ENCODE measurements at regions not wholly inside any gene's neighbourhood (a gene's known extent, or its start where the extent isn't known, plus 50 kb on each side); places are given as distances from the start of the nearest gene placed in this dataset.

DNA sequence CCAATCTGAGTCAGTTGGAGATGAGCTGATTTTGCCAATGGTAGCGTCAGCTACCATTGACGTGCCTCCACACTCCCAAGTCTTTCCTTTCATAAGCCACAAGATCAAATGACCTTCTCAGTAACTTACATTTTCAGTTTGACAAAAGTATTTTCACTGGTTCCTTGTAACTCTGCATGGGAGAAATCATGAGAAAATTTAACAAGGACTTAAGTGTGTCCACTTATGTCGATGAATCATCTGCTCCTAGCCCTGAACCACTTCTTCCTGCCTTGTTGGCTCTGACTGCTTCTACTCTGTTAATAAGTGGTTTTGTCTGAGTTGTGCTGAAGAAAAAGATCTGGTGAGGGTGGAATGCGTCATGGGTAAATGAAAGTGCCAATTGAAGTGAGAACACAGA, 101.2 kb downstream of the NFKBIZ start:
- H3K27me3 ChIP-seq: no peaks in the 10 kb centered on the region
- no peak overlapping the region for H3K4me3 ChIP-seq
- WGBS (ENCODE audit: insufficient coverage, low coverage, low lambda C conversion rate, missing lambda C conversion rate): 91% methylated on average over 4 of the region's 4 CpGs
- no peak for ATAC-seq
- no peak overlapping the region for H3K27ac ChIP-seq
- TF ChIP-seq POLR2A (IDR thresholded peaks at IDR 0.05): no peak
- TF ChIP-seq, protein P1, sequence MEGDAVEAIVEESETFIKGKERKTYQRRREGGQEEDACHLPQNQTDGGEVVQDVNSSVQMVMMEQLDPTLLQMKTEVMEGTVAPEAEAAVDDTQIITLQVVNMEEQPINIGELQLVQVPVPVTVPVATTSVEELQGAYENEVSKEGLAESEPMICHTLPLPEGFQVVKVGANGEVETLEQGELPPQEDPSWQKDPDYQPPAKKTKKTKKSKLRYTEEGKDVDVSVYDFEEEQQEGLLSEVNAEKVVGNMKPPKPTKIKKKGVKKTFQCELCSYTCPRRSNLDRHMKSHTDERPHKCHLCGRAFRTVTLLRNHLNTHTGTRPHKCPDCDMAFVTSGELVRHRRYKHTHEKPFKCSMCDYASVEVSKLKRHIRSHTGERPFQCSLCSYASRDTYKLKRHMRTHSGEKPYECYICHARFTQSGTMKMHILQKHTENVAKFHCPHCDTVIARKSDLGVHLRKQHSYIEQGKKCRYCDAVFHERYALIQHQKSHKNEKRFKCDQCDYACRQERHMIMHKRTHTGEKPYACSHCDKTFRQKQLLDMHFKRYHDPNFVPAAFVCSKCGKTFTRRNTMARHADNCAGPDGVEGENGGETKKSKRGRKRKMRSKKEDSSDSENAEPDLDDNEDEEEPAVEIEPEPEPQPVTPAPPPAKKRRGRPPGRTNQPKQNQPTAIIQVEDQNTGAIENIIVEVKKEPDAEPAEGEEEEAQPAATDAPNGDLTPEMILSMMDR (IDR thresholded peaks at IDR 0.05): no peak
- no peak for DNase-seq
- no peaks in the 10 kb centered on the region for H3K4me1 ChIP-seq
- H3K9me3 ChIP-seq: no peaks in the 10 kb centered on the region
- no peaks in the 10 kb centered on the region for H3K36me3 ChIP-seq
- intact Hi-C loops (cut with DNase I): no loop called here

DNA sequence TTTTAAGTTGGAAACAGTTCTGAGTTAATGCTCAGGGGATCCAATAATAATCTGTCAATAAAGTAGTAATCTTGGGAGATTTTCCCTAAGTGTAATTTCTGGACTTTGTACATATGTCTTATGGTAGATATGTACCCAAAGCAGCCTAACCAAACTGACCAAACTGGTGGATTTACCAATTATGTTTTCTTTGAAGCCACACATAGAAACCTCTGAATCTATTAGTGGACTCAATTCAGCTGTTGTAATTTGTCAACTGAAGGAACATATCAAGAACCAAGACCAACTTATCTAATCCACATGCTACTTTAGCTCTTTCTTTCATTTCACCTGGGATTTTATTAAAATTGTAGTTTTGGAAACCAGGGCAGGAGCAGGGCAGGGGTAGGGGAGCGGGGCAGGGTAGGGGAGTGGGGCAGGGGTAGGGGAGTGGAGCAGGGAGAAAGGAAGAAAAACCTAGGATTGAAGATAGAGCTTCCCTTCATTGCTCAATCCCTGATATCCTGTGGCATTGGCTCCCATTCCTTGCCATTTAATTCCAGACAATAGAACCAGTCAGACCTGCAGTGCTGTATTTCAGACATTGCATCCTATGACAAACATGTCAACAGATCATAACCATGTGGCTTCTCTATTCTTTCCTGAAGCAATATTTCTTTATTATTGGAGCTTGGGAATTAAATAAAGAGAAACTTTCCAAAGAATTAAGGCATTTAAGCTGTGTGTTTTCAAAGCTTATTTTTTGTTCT, 101.8 kb downstream of the NFKBIZ start:
- WGBS (ENCODE audit: insufficient coverage, low coverage, low lambda C conversion rate, missing lambda C conversion rate): 100% methylated on average over 1 of the region's 1 CpG
- ATAC-seq (no peak), DNase-seq (no peak)
- intact Hi-C loops (cut with DNase I): no loop called here
- Histone ChIP-seq H3K27me3 (no peaks in the 10 kb centered on the region), H3K4me1 (no peaks in the 10 kb centered on the region), H3K4me3 (no peak overlapping the region), H3K27ac (no peak overlapping the region), H3K9me3 (no peaks in the 10 kb centered on the region), H3K36me3 (no peaks in the 10 kb centered on the region)
- TF ChIP-seq, protein P1 (IDR thresholded peaks at IDR 0.05): no peak
- TF ChIP-seq POLR2A (IDR thresholded peaks at IDR 0.05): no peak

DNA sequence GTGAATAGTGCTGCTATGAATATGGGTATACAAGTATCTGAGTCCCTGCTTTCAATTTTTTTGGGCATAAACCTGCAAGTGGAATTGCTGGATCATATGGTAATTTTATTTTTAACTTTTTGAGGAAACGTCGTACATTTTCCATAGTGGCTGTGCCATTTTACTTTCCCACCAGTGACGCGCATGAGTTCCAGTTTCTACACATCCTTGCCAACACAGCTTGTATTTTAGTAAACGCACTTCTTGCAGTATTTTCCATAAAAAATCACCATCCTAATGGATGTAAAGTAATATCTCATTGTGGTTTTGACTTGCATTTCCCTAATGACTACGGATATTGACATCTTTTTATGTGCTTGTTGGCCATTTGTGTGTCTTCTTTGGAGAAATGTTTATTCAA, 105.0 kb downstream of the NFKBIZ start:
- H3K4me1 ChIP-seq: no peaks in the 10 kb centered on the region
- WGBS (ENCODE audit: insufficient coverage, low coverage, low lambda C conversion rate, missing lambda C conversion rate): 87% methylated on average over 6 of the region's 6 CpGs
- no peaks in the 10 kb centered on the region for H3K36me3 ChIP-seq
- intact Hi-C loops (cut with DNase I): no loop called here
- DNase-seq (no peak), ATAC-seq (no peak)
- TF ChIP-seq POLR2A (IDR thresholded peaks at IDR 0.05): no peak
- TF ChIP-seq, protein P1 (IDR thresholded peaks at IDR 0.05): no peak
- H3K27me3 ChIP-seq: no peaks in the 10 kb centered on the region
- no peak overlapping the region for H3K27ac ChIP-seq
- H3K4me3 ChIP-seq: no peak overlapping the region
- H3K9me3 ChIP-seq: no peaks in the 10 kb centered on the region

DNA sequence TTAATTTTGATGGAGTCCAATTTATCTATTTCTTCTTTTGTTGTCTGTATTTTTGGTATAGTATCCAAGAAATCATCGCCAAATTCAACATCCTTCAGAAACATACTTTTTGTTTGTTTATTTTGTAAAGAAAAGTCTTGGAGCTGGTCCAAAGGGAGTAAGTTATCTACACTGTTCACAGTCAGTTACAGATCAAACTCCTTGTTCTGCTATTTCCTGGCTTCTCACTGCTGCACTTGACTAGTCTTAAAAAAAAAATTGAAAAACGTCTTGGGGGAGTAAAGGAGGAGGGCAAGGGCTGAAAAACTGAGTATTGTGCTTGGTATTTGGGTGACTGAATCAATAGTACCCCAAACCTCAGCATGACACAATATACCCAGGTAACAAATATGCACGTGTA, 105.6 kb downstream of the NFKBIZ start:
- no peak overlapping the region for H3K4me3 ChIP-seq
- no peak overlapping the region for H3K27ac ChIP-seq
- intact Hi-C loops (cut with DNase I): no loop called here
- peaks cover 0 to under 1% (median 0%) of the 10 kb centered on the region in 4 donors for H3K9me3 ChIP-seq
- no peaks in the 10 kb centered on the region for H3K27me3 ChIP-seq
- no peaks in the 10 kb centered on the region for H3K36me3 ChIP-seq
- TF ChIP-seq, protein P1 (IDR thresholded peaks at IDR 0.05): no peak
- no peak for TF ChIP-seq POLR2A (IDR thresholded peaks at IDR 0.05)
- no peak for ATAC-seq
- 26% methylated on average over 3 of the region's 3 CpGs for WGBS (ENCODE audit: insufficient coverage, low coverage, low lambda C conversion rate, missing lambda C conversion rate)
- DNase-seq: no peak
- no peaks in the 10 kb centered on the region for H3K4me1 ChIP-seq

Data from right lobe of liver (tissue), 6 donors.